ENCODE measurements at regions not wholly inside any gene's neighbourhood (a gene's known extent, or its start where the extent isn't known, plus 50 kb on each side); places are given as distances from the start of the nearest gene placed in this dataset.
"Not testable (repeated sequence)": the region's sequence is repeated elsewhere in the genome, so short reads cannot be mapped to it uniquely, and the experiment has no call there.

DNA sequence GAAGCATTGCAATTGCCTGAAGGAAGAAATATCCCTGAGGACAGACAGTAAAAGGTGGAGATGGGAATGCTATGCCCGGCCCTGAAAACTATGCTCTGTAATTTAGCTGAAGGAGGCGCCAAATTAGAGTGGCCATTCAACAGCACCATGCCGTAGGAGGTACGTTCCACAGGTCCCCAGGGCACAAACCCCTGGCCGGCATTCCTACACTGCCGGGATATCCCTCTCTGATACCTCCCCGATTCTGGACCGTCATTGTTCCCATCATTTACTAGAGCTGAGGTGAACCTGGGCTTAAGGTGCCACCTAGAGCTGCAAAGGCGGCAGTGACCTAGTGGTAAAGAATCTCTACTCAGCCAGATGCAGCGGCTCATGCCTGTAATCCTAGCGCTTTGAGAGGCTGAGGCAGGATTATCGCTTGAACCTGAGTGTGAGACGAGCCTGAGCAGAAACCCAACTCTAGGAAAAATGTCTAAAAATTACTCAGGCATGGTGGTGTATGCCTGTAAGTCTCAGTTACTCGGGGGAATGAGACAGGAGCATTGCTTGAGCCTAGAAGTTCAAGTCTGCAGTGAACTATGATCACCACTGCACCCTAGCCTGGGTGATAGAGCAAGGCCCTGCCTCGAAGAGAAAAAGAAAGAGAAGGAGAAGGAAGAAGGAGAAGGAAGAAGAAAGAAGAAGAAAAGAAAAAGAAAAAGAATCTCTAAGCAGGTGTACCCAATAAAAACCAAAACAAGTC lies 53.0 kb upstream of the TNKS2 start:
- no peak for DNase-seq

DNA sequence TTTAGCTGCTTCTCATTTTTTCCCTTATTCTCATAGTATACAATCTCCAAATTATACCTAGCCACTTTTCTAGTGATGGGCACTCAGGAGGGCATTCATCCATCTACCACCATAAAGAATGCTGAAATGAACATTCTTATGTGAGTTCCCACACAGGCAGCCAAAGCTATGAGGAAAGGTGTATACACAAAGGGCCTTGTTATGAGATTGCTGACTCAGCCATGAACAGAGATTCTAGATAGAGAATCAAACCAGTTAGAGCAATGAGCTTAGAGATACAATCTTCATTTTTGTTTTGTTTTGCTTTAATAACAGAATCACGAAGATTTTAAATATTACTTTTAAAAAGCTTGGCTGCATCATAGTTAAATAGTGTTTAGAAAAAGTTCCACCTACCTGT lies 54.8 kb upstream of the TNKS2 start:
- no peak for DNase-seq

DNA sequence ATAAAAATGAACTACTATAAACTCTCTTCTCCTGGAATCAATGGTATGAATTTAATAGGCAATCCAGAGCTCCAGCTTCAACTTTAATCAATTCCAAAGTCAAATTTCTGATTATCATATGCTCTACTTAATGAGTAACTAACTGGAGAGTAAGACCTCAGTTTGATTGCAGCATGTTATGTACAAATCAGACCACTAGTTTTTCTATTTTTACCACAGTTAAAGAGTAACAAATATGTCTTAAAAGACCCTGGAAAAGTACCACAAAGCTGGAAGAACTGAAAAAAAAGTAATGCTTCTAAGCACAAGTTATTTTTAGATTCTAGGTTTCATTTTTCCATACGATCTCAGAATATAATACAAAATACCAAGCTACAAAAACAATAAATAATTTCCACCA lies 56.0 kb upstream of the TNKS2 start:
- DNase-seq: no peak

- no peak for DNase-seq
Measured at GRCh38 chr10:91741356-91741755, 56.9 kb upstream of the TNKS2 start.

GRCh38 chr10:91740353-91740924 lies 57.8 kb upstream of the TNKS2 start:
- no peak for DNase-seq

DNA sequence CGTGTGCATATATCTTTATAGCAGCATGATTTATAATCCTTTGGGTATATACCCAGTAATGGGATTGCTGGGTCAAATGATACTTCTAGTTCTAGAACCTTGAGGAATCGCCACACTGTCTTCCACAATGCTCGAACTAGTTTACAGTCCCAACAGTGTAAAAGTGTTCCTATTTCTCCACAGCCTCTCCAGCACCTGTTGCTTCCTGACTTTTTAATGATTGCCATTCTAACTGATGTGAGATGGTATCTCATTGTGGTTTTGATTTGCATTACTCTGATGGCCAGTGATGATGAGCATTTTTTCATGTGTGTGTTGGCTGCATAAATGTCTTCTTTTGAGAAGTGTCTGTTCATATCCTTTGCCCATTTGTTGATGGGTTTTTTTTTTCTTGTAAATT lies 66.0 kb upstream of the TNKS2 start:
- DNase-seq: not testable (repeated sequence)

GRCh38 chr10:91729339-91729738 lies 68.9 kb upstream of the TNKS2 start:
- DNase-seq: not testable (repeated sequence)

DNA sequence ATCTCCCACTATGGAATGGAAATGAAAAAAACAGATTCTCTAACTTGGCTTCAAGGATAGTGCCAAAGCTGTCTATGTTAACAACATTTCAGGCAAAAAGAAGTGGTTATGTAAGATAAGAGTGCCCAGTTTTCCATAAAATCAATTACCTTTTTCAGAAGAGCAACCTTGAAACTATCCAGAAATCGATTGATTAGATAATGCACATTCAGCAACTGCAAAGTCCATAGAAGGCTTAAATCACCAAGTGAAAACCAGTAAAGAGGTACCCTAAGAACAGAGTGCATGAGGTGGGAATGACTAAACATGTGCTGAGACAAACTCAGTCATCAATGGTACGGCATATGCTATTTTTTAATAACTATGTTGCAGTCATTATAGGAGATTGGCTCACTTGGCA lies 71.9 kb upstream of the TNKS2 start:
- no peak for DNase-seq

GRCh38 chr10:91724933-91725332 lies 73.3 kb upstream of the TNKS2 start:
- no peak for DNase-seq

- DNase-seq: no peak
Measured at GRCh38 chr10:91713461-91714072, 80.7 kb upstream of the PPP1R3C start.

DNA sequence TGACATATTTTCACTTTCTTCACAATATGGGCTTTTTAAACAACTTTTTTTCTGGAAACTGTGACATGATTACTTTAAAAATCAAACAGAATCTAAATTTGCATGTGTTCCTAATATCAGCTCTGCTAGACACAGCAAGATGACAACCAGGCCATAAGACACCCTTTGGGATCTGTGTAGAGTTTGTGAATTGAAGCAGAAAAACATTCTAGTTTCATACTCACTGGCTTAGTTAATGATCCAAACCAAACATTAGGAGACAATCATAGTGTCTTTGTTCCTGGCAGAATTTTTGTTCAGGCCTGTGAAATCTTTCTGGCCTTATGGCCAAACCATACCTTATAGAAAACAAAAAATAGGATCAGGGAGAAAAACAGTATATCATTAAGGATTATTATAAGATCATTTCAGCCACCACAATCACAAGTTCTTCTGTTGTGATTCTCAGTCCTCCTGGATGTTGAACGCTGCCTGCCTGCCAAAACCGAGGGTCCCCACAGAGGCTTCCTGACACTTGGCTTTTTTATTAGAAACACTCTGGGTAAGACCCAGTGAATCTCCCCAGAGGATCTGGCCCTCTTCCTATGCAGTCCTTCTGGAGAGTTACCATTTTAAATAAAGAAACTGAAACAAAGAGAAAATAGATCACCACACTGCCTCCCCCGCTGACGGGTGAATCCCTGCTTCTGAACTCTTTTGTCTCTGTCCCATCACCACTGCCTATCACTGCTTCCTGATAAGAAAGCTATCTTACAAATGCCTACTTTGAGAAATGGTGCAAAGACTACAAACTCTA lies 79.2 kb upstream of the PPP1R3C start:
- DNase-seq: no peak

DNA sequence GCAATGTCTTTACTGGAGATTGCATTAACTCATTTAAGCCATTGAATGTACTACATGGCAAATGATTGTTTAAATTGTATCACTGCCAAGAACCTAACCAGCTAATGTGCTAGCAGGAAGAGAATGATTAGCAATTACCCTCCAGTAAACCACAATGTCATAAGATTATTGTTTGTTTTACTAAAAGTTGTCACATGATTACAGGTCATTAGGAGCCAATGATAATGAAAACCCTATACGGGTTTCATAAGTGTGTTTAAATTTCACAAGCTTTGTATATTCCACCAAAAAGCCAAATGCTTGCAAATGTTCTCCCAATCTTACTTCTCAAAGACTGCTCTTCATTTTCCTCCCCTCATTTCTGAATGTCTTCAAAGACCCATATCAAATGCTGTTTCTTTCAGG lies 76.5 kb upstream of the PPP1R3C start:
- DNase-seq: no peak

DNA sequence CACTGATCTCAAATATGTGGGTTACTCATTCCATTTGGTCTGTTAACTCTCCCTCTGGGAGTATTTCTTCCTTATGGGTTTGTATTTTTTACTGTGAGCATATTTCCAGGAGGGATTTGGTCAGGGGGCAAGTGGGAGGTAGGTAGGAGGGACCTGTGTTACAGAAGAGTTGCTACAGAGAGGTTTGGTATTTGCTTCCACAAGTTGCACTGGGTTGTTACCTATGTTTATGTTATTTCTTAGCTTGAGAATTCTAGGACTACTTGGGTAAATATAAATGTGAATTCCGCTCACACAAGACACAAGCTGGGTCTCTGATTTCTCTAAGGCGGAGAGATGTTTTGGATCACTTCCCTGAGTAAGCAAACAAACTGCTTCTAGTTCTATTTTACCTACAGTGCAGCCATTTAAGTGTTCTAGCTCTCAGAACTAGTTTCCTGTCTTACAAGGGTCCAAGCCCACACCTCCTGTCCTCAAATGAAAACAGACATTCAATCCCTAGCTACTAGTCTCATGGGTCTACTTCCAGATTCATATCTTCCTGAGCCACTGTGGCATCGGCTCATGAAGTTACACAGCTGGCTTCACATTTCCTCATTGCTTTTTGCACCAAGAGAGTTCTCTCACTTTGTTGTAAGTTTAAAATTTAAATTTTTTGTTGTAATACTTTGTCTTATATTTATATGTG lies 75.4 kb upstream of the PPP1R3C start:
- DNase-seq: no peak

DNA sequence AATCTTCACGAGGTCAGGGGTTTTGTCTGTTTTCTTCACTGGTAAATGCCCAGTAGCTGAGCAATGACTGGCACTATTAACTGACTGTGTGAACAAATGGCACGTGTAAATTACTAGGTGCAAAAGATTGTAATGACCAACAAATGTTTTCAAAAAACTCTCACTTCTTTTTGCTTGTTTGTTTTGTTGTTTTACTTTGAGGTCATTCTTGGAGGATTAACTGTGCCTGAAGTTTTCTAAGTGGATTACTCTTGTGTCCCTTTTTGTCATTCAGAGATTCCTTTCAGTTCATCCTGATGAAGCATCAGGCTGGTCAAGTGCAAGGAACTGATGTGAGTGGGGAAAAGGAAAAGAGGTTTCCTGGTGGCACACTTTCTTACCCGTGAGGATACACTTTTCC lies 74.4 kb upstream of the PPP1R3C start:
- DNase-seq: no peak

GRCh38 chr10:91705948-91706670 lies 73.2 kb upstream of the PPP1R3C start:
- no peak for DNase-seq

- DNase-seq: no peak
Measured at GRCh38 chr10:91702620-91703019, 69.7 kb upstream of the PPP1R3C start.

DNA sequence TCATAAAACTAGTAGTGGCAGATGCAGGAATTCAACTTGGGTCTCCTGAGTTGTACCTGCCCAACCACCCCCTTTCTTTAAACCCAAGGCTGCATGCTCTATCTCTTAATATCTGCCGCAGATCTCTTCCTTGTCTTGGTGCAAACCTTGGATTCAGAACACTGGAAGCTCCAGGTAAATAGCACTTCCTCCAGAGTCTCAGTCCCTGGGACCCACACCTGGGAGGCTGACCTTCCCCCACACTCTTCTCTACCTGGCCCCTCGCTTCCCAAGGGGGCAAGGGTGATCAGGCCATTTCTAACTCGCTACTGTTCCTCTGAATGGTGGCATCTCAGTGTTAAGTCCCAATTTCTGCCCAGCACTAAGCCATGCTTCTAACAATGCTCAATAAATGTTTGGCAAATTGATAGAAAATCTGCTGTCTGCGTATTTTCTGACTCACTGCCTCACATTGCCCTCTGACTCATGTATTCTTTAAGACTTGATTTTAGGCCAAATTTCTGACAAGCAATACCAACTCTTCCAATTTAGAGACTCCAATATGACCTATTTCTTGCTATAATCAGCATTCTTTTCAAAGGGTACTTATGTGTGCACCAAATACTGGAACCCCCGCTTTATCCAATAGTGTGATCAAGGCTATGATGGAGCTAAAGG lies 68.0 kb upstream of the PPP1R3C start:
- no peak for DNase-seq

DNA sequence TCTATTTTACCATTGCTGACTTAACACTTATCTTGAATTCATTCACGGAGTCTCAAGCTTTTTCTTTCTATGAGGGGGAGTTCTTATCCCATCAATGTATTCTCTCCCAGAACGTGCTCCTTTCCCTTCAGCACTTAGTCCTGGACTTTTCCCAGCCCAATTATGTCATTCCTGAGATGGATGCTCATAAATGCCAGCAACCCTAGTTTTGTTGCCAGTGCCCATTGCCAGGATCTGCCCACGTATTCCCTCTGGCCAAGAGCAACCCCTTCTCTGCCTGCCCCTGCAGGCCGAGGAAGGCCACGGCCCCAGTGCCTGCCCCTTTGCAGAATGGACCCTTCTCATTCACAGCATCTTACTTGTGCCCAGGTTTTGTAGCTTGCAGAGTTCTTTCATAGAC lies 67.4 kb upstream of the PPP1R3C start:
- DNase-seq: no peak

- DNase-seq: no peak
Measured at GRCh38 chr10:91698258-91698657, 65.4 kb upstream of the PPP1R3C start.

GRCh38 chr10:91694170-91694794 lies 61.4 kb upstream of the PPP1R3C start:
- peak in 1 of 2 donors; percentile 11 for DNase-seq

GRCh38 chr10:91691981-91692380 lies 59.1 kb upstream of the PPP1R3C start:
- DNase-seq: no peak

Measured in stimulated activated CD4-positive, alpha-beta T cell treated with anti-CD3 and anti-CD28 coated beads, Interleukin-2, amount 100 ng/mL, for 48 hours (primary cell).